22Rv1 (cell line): ENCODE measurements at regions not wholly inside any gene's neighbourhood (a gene's known extent, or its start where the extent isn't known, plus 50 kb on each side); places are given as distances from the start of the nearest gene placed in this dataset.

Source experiments
- ZFX ChIP-seq: fragments of 450-650 bp; IDR thresholded peaks from 2 replicates; pipeline ENCODE4 v1.6.1; 2017; ENCODE audit warnings: antibody characterized with exemption, borderline replicate concordance
- TF ChIP-seq, protein P1 (sequence below): fragments of 450-650 bp; IDR thresholded peaks from 2 replicates; pipeline ENCODE4 v1.5.1; 2017; ENCODE audit warnings: mild to moderate bottlenecking

DNA sequence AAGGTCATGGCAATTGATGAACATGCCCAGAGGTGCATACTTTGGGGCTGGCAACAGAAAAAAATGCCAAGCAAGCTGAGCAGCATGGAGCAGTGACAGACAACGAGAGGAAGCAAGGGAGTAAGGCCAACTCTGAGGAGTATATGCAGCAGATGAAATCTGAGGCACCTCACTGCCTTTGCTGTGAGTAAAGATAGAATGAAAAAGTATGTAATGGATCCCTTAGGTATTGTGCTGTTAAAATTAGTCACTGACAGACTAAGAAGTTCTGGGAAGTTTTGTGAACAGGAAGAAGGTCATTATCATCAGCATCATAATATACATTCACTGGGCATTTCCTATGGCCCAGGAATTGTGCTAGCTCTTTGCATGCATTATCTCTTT lies 269.9 kb downstream of the DUSP6 start:
- TF ChIP-seq, protein P1, sequence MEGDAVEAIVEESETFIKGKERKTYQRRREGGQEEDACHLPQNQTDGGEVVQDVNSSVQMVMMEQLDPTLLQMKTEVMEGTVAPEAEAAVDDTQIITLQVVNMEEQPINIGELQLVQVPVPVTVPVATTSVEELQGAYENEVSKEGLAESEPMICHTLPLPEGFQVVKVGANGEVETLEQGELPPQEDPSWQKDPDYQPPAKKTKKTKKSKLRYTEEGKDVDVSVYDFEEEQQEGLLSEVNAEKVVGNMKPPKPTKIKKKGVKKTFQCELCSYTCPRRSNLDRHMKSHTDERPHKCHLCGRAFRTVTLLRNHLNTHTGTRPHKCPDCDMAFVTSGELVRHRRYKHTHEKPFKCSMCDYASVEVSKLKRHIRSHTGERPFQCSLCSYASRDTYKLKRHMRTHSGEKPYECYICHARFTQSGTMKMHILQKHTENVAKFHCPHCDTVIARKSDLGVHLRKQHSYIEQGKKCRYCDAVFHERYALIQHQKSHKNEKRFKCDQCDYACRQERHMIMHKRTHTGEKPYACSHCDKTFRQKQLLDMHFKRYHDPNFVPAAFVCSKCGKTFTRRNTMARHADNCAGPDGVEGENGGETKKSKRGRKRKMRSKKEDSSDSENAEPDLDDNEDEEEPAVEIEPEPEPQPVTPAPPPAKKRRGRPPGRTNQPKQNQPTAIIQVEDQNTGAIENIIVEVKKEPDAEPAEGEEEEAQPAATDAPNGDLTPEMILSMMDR = no peak
- no peak for TF ChIP-seq ZFX
